Umbilical cord (tissue), 1 donor: ENCODE measurements at regions not wholly inside any gene's neighbourhood (a gene's known extent, or its start where the extent isn't known, plus 50 kb on each side); places are given as distances from the start of the nearest gene placed in this dataset.
"Not testable (repeated sequence)": the region's sequence is repeated elsewhere in the genome, so short reads cannot be mapped to it uniquely, and the experiment has no call there.

Source experiments
- DNase-seq: peaks from one replicate; pipeline ENCODE4 v3.0.0-alpha.2; 2015; ENCODE audit warnings: low spot score

DNA sequence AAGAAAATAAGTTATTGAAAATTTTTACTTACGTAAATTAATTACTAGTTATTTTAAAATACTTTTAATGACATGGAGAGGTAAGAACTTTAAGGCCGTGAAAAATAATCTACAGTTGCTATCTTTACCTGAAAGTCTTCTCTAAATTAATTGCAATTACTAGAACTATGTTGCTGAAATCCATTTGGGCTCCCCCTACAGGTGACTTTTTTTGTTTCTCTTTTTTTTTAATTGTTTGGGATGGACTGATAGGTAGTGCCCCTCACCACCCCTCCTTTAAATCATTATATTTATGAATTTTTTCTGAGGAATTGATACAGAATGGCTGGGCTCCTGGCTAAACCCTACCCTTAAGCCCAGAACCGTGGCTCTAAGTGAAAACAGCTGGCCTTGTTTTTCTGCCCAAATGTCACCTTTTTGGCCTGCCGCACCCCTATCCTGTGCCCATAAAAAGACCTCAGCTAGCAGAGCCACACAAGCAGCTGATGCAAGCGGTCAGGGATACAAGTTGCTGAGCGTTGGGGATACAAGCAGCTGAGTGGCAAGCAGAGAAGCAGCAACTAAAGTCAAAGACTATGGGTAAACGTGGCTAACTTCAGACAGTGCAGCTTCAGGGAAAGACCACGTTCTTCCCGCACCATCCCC lies 315.2 kb upstream of the ACO1 start:
- DNase-seq, result no peak

- DNase-seq, result no peak
Measured at GRCh38 chr9:32069969-32070368, 314.5 kb upstream of the ACO1 start.

DNA sequence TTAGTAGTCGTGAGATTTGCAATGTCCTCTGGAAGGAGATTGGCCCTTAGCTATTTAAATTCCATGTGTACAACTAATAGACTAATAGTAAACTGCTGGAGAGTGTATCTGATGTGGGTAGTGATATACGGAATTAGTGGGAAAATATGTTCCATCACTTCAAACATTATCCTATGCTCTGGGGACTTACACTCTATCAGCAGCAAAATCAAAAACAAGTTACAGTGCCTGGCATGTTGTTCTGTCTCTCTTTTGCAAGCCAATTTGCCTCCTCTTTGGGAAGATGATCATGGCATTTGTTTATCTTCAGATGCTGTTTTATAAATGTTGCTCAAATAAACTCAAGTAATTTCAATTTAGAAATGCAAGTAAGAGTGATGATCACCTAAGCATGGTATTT lies 311.9 kb upstream of the ACO1 start:
- DNase-seq, result peak; percentile 57

GRCh38 chr9:32092031-32092430 lies 292.4 kb upstream of the ACO1 start:
- DNase-seq, result no peak

DNA sequence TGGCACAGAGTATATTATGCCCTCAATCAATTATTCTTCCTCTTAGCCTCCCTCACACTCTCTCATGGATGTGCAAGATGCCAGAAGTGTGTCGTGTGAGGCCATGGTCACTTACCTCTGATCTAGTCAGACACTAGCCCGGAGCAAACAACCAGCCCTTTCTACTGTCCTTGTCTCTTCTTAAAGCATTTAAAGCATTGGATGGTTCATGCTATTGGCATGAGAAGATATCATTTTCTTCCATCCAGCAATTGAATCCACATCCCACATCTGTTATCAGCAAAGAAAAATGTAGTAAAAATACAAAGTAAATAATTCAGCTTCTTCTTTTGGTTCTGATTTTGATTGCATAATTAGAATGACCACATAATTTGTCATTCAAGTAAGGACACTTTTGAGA lies 267.2 kb upstream of the ACO1 start:
- no peak for DNase-seq

GRCh38 chr9:32128546-32128945 lies 255.9 kb upstream of the ACO1 start:
- DNase-seq, result no peak

- not testable (repeated sequence) for DNase-seq
Measured at GRCh38 chr9:32130709-32131108, 253.7 kb upstream of the ACO1 start.

GRCh38 chr9:32136700-32137339 lies 247.6 kb upstream of the ACO1 start:
- DNase-seq, result no peak

GRCh38 chr9:32142074-32142473 lies 242.4 kb upstream of the ACO1 start:
- no peak for DNase-seq

GRCh38 chr9:32148553-32148952 lies 235.9 kb upstream of the ACO1 start:
- not testable (repeated sequence) for DNase-seq

DNA sequence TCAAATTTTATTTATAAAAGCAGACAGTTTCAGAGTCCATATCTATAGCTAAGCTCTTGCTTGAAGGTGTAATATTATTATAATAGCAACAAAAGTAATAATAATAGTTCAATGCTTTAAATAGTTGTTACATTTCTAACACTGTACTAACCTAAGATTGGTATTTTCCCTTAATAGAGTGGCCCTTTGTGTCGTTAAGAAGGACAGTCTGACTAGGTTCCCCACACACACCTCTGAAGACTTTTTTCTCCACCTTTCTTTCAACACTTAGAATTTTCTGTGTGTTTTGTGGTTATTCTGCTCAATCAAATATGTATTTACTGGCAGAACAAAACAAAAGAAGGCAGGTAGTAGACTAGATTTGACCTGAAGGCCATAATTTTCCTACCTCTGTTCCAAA lies 223.2 kb upstream of the ACO1 start:
- no peak for DNase-seq

DNA sequence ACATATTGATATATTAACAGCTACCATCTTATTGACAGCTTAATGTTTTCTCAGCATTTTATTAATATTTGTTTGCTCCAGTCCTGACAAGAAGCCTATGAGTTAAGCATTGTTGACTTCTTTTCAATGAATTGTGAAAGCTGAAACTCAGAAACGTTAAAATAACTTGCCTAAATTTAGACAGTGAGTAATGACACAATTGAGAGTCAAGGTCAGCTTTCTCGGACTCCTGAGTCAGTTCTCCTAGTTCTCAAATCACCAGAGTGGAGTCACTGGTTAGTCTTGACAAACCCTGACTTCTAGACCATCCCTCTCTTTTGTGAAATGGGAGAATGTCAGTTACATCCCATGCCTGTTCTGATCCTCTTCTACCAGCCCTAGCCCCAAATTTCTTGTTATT lies 222.7 kb upstream of the ACO1 start:
- no peak for DNase-seq

GRCh38 chr9:32166316-32166715 lies 218.1 kb upstream of the ACO1 start:
- DNase-seq, result not testable (repeated sequence)

GRCh38 chr9:32171339-32171738 lies 213.1 kb upstream of the ACO1 start:
- DNase-seq, result no peak

DNA sequence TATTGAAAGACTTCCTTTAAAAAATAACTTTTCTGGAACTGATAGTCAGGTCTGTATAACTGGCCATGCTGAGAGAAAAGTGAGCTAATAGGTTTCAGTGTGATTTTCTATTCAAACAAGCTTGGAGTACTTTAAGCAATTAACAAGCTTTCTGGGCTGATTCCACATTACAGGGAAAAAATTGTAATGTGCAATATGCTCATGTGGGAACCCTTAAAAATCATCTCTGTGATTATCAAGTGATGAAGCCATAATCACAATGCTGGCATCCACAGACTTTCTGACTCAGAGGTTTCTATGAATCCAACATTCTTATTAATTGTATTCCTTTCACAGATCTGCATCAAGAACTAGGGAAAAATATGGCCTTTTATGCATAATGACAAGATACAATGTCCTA lies 212.2 kb upstream of the ACO1 start:
- DNase-seq, result no peak

DNA sequence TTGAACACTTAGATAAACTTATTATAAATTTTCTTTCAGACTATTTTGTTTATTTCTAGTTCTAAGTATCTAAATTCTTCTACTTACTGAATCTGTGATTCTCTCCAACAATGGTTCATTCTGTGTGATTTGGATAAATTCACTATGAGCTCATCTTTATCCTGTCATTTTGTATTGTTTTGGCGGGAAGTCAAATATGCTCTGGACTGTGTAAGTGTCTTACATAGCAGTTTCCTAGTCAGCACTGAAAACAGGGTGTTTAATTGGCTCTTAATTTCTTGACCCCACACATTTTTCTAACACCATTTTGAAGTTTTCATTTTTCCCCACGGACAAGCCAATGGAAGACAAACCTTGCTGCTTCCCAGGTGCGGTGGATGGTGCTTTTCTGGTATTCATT lies 207.0 kb upstream of the ACO1 start:
- DNase-seq, result no peak

DNA sequence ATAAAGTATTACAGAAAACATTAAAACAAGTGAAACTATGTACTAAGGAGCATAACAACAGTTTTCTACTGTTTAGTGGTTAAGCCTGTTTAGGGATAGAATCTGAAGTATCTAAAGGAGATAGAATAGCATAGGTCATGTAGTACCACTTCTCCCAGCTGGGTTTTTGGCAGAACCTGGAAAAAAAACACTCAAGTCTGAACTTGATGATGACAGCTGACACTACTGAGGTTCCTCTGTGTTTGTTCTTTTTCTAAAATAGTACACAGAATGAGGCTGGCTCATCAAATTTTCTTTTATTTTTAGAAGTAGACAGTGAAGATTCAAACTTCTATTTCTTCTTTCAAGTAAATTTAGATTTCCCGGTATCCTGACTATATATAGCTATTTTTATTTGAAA lies 203.8 kb upstream of the ACO1 start:
- no peak for DNase-seq

DNA sequence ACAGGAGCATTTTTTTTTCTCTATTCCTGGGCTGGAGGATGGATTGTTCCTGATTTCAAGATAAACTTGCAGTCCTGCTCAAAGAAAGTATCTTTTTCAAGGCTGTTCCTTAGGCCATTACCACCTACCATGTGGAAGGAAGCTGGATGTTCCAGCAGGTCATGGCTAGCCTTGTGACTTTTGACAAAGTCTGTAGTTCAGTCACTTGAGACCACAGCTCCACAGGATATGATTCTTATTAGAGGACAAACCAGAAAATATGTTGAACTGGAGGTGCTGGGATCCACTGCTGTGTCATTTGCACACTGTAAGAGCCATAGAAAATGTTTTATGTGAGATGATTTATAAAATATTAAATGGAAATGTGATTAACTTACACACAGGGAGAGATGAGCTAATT lies 184.2 kb upstream of the ACO1 start:
- DNase-seq, result no peak

GRCh38 chr9:32200896-32201295 lies 183.5 kb upstream of the ACO1 start:
- no peak for DNase-seq

DNA sequence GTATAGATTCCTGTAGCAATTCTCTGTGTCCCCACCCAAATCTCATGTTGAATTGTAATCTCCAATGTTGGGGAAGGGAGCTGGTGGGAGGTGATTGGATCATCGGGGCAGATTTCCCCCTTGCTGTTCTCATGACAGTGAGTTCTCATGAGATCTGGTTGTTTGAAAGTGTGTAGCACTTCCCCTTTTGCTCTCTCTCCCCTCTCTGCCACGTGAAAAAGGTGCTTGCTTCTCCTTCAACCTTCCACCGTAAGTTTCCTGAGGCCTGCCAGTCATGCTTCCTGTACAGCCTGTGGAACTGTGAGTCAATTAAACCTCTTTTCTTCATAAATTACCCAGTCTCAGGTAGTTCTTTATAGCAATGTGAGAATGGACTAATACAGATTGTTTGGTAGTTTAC lies 175.3 kb upstream of the ACO1 start:
- DNase-seq, result not testable (repeated sequence)

GRCh38 chr9:32218100-32218767 lies 166.2 kb upstream of the ACO1 start:
- DNase-seq, result peak; percentile 85

DNA sequence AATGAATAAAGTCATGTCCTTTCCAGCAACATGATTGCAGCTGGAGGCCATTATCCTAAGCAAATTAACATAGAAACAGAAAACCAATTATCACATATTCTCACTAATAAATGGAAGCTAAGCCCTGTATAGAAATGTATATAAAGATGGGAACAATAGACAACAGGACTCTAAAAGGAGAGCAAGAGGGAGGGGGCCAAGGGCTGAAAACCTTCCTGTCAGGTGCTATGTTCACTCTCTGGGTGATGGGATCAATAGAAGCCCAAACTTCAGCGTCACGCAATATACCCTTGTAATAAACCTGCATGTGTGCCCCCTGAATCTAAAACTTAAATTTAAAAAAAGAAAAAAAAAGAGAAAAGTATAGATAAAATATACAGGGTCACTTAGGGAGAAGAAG lies 163.7 kb upstream of the ACO1 start:
- no peak for DNase-seq

- no peak for DNase-seq
Measured at GRCh38 chr9:32234451-32234850, 150.0 kb upstream of the ACO1 start.
